ENCODE measurements at regions not wholly inside any gene's neighbourhood (a gene's known extent, or its start where the extent isn't known, plus 50 kb on each side); places are given as distances from the start of the nearest gene placed in this dataset.

DNA sequence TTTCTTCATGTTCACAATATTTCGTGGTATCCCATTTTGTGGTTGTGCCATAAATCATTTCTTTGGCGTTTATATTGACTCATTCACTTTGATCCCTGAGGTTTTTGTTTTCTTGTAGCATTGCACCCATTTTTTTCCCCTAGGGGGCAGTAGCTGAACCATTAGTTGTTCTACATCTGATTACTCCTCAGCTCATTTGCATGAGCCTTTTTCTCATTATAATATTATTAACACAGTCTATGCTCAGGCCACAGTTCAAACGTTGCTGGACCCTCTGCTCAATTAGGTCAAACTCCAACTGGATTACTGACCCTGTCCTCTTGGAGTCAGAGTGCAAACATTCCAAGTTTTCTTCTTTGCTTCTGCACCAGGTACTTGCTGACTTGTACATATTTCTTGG is 475.4 kb upstream of the SEL1L start:
- H3K4me2 ChIP-seq (ENCODE audit: insufficient read depth, low read length) = no peak overlapping the region
- H3K9me3 ChIP-seq (replicated peaks; ENCODE audit: control insufficient read depth, insufficient read depth, low read length) = no peaks in the 10 kb centered on the region
- no peak overlapping the region for H3K9ac ChIP-seq (replicated peaks; ENCODE audit: extremely low read depth, insufficient read depth, low read length)
- dilution Hi-C loops (cut with MboI; ENCODE audit: extremely low pct_ligation_motif_present, low sequenced_read_pairs) (no loop called here), intact Hi-C loops (cut with micrococcal nuclease) (no loop called here)
- FAIRE-seq (no peak), DNase-seq (ENCODE audit: low read depth, low spot score) (no peak)
- H4K20me1 ChIP-seq (replicated peaks; ENCODE audit: control insufficient read depth, extremely low read depth, insufficient read depth, low read length) = no peaks in the 10 kb centered on the region
- TF ChIP-seq, protein P1, sequence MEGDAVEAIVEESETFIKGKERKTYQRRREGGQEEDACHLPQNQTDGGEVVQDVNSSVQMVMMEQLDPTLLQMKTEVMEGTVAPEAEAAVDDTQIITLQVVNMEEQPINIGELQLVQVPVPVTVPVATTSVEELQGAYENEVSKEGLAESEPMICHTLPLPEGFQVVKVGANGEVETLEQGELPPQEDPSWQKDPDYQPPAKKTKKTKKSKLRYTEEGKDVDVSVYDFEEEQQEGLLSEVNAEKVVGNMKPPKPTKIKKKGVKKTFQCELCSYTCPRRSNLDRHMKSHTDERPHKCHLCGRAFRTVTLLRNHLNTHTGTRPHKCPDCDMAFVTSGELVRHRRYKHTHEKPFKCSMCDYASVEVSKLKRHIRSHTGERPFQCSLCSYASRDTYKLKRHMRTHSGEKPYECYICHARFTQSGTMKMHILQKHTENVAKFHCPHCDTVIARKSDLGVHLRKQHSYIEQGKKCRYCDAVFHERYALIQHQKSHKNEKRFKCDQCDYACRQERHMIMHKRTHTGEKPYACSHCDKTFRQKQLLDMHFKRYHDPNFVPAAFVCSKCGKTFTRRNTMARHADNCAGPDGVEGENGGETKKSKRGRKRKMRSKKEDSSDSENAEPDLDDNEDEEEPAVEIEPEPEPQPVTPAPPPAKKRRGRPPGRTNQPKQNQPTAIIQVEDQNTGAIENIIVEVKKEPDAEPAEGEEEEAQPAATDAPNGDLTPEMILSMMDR (IDR thresholded peaks at IDR 0.05; ENCODE audit: extremely low read depth in 1 of 2, insufficient read depth in 1 of 2, low read depth in 1 of 2, low read length in 2 of 2) = no peak
- TF ChIP-seq FOS (IDR thresholded peaks at IDR 0.05; ENCODE audit: borderline replicate concordance, insufficient read depth, low read length) (no peak), JUN (IDR thresholded peaks at IDR 0.05; ENCODE audit: borderline replicate concordance, insufficient read depth, insufficient read length, low read depth) (no peak), POLR2A (IDR thresholded peaks at IDR 0.05; ENCODE audit: low read depth, low read length) (no peak), EZH2 (IDR thresholded peaks at IDR 0.05; ENCODE audit: borderline replicate concordance, low read depth, low read length, severe bottlenecking) (no peak), POLR2AphosphoS5 (IDR thresholded peaks at IDR 0.05; ENCODE audit: insufficient read depth, low read depth, low read length) (no peak), GATA2 (IDR thresholded peaks at IDR 0.05; ENCODE audit: insufficient read depth, insufficient read length, low read depth, low read length) (no peak), MYC (IDR thresholded peaks at IDR 0.05; ENCODE audit: low read depth, low read length) (no peak)
- TF ChIP-seq, protein P2, sequence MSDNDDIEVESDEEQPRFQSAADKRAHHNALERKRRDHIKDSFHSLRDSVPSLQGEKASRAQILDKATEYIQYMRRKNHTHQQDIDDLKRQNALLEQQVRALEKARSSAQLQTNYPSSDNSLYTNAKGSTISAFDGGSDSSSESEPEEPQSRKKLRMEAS (IDR thresholded peaks at IDR 0.05; ENCODE audit: insufficient read depth, insufficient read length) = no peak
- ChIA-PET CTCF (no interaction called here), POLR2A (no interaction called here)
- no peaks in the 10 kb centered on the region for H3K4me1 ChIP-seq (ENCODE audit: control insufficient read depth, extremely low read depth, insufficient read depth, low read length)
- H2AFZ ChIP-seq (ENCODE audit: low read depth, low read length) = no peak overlapping the region
- no TSS peak for BruUV-seq (replicated peaks)
- no peaks in the 10 kb centered on the region for H3K9me1 ChIP-seq (replicated peaks; ENCODE audit: control insufficient read depth, extremely low read depth, insufficient read depth, low read length)
- no peaks in the 10 kb centered on the region for H3K27me3 ChIP-seq (ENCODE audit: control insufficient read depth in 2 of 2, insufficient read depth in 2 of 2, low read length in 2 of 2)
- no peak overlapping the region for H3K4me3 ChIP-seq (replicated peaks in 1 of 3; ENCODE audit: insufficient read depth in 1 of 3, low read depth in 1 of 3, low read length in 3 of 3)
- no peaks in the 10 kb centered on the region for H3K36me3 ChIP-seq (ENCODE audit: control insufficient read depth in 2 of 2, extremely low read depth in 1 of 2, insufficient read depth in 2 of 2, low read length in 2 of 2)
- no peaks in the 10 kb centered on the region for H3K79me2 ChIP-seq (ENCODE audit: control insufficient read depth, insufficient read depth, low read length)
- H3K27ac ChIP-seq (ENCODE audit: insufficient read depth, low read depth, low read length) = no peak overlapping the region
